KMS-11 (cell line): ENCODE measurements at regions not wholly inside any gene's neighbourhood (a gene's known extent, or its start where the extent isn't known, plus 50 kb on each side); places are given as distances from the start of the nearest gene placed in this dataset.

ENCODE experiments used
- H2AFZ ChIP-seq: fragments of 200-600 bp; sonication (generic); 2 replicates; pipeline ENCODE4 v1.6.1; 2016; ENCODE audit warnings: antibody characterized with exemption, mixed run types, low read depth
- H3K27ac ChIP-seq: fragments of 200-600 bp; sonication (generic); 2 replicates; pipeline ENCODE4 v1.6.1; 2016; ENCODE audit warnings: mild to moderate bottlenecking, mixed run types
- H3K27me3 ChIP-seq: fragments of 200-600 bp; sonication (generic); 2 replicates; pipeline ENCODE4 v1.6.1; 2017; ENCODE audit warnings: mild to moderate bottlenecking, low read depth, mixed run types, moderate library complexity; ENCODE audit not compliant: insufficient read depth
- H3K36me3 ChIP-seq: fragments of 200-600 bp; sonication (generic); 2 replicates; pipeline ENCODE4 v1.6.1; 2017; ENCODE audit warnings: mild to moderate bottlenecking, mixed run types; ENCODE audit not compliant: insufficient read depth
- H3K4me1 ChIP-seq: fragments of 200-600 bp; sonication (generic); 2 replicates; pipeline ENCODE4 v1.6.1; 2016; ENCODE audit warnings: mild to moderate bottlenecking, low read depth, mixed run types; ENCODE audit not compliant: poor library complexity, severe bottlenecking
- H3K4me2 ChIP-seq: fragments of 200-600 bp; sonication (generic); 2 replicates; pipeline ENCODE4 v1.7.0; 2016; ENCODE audit warnings: mild to moderate bottlenecking, mixed run types
- H3K4me3 ChIP-seq: fragments of 200-600 bp; sonication (generic); IDR thresholded peaks from 2 replicates; pipeline ENCODE4 v1.6.1; 2017; ENCODE audit warnings: low read depth, low read length, mixed read lengths; ENCODE audit not compliant: insufficient read depth
- H3K79me2 ChIP-seq: fragments of 200-600 bp; sonication (generic); 2 replicates; pipeline ENCODE4 v1.6.1; 2016; ENCODE audit warnings: low read depth, mixed run types; ENCODE audit not compliant: insufficient read depth
- H3K9ac ChIP-seq: fragments of 200-600 bp; sonication (generic); 2 replicates; pipeline ENCODE4 v1.6.1; 2016; ENCODE audit warnings: mild to moderate bottlenecking, mixed run types
- H4K20me1 ChIP-seq: fragments of 200-600 bp; sonication (generic); 2 replicates; pipeline ENCODE4 v1.6.1; 2016; ENCODE audit warnings: mild to moderate bottlenecking, mixed run types; ENCODE audit not compliant: insufficient read depth
- TF ChIP-seq, protein P1 (sequence below): fragments of 200-600 bp; sonication (generic); conservative IDR thresholded peaks from 2 replicates; pipeline ENCODE4 v1.6.1; 2017; ENCODE audit warnings: low read depth, mild to moderate bottlenecking, antibody characterized with exemption, low read length, moderate library complexity, mixed read lengths

DNA sequence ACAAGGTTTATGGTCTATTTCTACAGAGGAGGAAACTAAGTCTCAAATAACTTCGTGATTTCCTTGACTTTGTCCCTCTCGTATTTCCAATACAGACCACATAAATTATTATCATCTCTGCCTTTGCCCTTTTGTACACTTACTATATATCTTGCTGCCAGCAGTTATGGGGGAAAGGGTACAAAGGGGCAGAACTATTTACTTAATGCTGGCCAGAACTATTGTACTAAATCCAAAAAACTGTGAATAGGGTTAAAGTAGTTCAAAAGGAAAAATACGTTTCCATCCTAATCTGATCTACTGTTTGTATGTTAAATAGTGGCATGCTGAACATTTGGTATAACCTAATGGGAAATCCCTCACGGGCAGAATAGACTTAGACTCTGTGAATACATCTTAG, 537.3 kb upstream of the SEMA6D start:
- no peaks in the 10 kb centered on the region for H3K36me3 ChIP-seq
- H3K4me3 ChIP-seq: no peak overlapping the region
- H3K9ac ChIP-seq: no peak overlapping the region
- H3K4me1 ChIP-seq: no peaks in the 10 kb centered on the region
- H3K79me2 ChIP-seq: peaks cover 5% of the 10 kb centered on the region; the same call in 1 of the 2 replicates
- no peaks in the 10 kb centered on the region for H4K20me1 ChIP-seq
- TF ChIP-seq, protein P1, sequence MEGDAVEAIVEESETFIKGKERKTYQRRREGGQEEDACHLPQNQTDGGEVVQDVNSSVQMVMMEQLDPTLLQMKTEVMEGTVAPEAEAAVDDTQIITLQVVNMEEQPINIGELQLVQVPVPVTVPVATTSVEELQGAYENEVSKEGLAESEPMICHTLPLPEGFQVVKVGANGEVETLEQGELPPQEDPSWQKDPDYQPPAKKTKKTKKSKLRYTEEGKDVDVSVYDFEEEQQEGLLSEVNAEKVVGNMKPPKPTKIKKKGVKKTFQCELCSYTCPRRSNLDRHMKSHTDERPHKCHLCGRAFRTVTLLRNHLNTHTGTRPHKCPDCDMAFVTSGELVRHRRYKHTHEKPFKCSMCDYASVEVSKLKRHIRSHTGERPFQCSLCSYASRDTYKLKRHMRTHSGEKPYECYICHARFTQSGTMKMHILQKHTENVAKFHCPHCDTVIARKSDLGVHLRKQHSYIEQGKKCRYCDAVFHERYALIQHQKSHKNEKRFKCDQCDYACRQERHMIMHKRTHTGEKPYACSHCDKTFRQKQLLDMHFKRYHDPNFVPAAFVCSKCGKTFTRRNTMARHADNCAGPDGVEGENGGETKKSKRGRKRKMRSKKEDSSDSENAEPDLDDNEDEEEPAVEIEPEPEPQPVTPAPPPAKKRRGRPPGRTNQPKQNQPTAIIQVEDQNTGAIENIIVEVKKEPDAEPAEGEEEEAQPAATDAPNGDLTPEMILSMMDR: no peak
- no peak overlapping the region for H3K27ac ChIP-seq
- no peak overlapping the region for H2AFZ ChIP-seq
- H3K4me2 ChIP-seq: no peak overlapping the region
- H3K27me3 ChIP-seq: no peaks in the 10 kb centered on the region

DNA sequence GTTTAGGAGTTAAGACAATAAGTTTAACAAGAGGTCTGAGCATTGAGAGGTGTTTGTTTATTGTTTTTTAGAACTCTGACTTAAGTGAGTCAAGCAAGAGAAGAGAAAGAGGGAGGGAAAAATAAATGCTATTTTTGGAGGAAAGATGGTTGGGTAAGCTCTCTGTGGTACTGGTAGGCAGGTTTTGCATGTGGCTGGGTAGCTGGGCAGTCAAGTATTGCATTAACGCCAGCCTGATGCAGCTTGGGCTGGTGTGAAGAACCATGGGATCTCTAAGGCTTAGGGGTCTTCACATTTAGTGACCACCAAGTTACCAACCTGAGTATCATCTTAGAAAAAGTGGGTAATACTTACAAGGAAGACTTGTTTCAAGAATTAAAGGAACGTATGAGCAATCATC, 534.5 kb upstream of the SEMA6D start:
- no peaks in the 10 kb centered on the region for H3K27me3 ChIP-seq

DNA sequence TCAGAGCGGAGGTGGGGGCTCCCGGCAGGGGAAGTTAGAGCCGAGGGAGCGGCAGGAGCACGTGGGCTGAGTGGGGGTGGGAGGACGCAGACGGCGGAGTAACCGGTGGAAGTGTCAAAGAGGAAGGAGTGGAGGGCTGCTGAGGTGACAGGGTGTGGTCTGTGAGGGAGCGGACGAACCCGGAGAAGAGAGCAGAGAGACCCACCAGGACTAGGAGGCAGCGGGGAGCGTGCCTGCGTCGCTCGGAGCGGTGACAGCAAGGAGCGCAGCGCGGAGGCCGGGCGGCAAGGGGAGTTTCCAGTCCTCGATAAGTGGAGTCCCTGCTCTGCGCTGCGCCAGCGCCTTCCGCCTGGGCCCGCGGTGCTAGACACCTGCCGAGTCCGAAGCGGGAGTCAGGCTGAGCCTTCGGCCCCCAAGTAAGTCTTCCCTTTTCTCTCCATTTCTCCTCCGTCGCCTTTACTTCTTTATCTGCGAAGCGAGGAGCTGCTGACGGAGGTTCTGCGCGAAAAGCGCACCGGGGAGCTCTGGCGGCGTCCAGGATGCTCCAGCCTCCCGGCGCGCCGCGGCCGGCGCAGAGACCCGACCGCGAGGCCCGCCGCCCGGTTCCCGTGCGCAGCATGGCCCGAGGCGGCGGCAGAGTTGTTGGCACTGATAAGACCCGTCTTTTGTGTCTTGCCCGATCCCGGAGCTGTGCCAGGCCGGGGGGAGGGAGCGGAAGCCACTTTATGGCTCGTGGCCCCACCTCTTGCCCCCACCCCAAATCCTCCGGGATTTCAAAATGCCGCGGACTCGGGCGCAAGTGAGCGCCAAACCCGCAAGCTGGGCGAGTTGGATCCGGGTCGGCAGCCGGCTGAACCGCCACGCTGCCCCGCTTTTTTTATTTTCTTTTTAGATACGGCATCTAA, 533.0 kb upstream of the SEMA6D start:
- Histone ChIP-seq H3K4me1 (peaks cover 7% of the 10 kb centered on the region), H4K20me1 (no peaks in the 10 kb centered on the region), H3K27me3 (no peaks in the 10 kb centered on the region), H3K79me2 (peaks cover 24% of the 10 kb centered on the region; the same call in 1 of the 2 replicates), H3K9ac (peak overlapping the region; percentile 85), H3K27ac (peak overlapping the region; percentile 72), H3K4me3 (no peak overlapping the region), H3K36me3 (no peaks in the 10 kb centered on the region), H3K4me2 (peak overlapping the region; percentile 70), H2AFZ (peak overlapping the region; percentile 93)
- TF ChIP-seq, protein P1: no peak

More for the DNA sequence above, 534.5 kb upstream of the SEMA6D start:
- Histone ChIP-seq H3K4me3 (no peak overlapping the region), H2AFZ (no peak overlapping the region), H3K36me3 (no peaks in the 10 kb centered on the region), H3K79me2 (peaks cover 17% of the 10 kb centered on the region; the same call in 1 of the 2 replicates), H3K9ac (no peak overlapping the region), H3K4me2 (no peak overlapping the region), H3K27ac (no peak overlapping the region), H4K20me1 (no peaks in the 10 kb centered on the region), H3K4me1 (no peaks in the 10 kb centered on the region)
- TF ChIP-seq, protein P1: no peak

DNA sequence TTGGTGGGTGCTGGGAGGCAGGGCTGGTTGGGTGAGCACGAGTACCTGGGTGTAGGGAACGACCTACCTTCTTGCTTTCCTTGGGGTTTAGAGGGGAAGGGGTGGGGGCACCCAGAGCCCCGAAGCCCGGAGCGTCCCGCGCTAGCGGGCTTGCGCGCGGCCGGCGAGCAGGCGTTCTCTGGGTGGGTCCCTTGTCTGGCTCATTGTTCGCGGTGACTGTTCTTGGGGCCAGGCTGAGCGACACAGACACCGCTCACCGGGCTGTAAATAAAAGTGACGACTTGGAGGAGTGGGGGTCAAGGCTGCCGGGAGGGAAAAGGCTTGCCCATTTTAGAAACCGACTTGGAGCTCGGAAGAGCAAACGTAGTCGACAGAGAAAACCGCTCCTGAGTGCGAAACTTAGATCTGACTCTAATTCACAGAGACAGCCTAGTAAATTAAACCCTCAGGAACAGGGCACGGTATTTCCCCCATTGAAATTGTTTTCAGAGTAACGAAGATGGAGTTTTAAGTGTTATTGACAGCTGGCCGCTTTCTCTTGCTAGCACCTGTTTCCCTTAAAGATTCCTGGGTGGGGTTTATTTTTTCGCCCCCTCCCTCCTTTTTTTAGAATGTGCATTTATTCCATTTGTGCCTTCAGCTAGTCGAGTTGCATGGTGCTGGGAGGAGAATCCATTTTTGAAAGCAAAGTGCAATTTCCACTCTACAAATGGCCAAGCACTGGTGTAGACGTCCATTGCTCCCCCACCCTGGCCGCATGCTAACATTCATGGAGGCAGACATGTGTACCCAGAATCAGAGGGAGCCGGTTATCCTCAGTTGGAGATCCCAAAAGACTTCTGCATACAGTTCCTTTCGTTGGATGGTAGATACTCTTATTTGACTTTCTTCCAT, 532.1 kb upstream of the SEMA6D start:
- H3K4me3 ChIP-seq: no peak overlapping the region
- TF ChIP-seq, protein P1: no peak
- H3K27ac ChIP-seq: peak overlapping the region; percentile 72
- H3K79me2 ChIP-seq: peaks cover 29% of the 10 kb centered on the region; the same call in 1 of the 2 replicates
- H4K20me1 ChIP-seq: no peaks in the 10 kb centered on the region
- H3K27me3 ChIP-seq: no peaks in the 10 kb centered on the region
- peak overlapping the region; percentile 85; the same call in 1 of the 2 replicates for H3K9ac ChIP-seq
- H3K36me3 ChIP-seq: no peaks in the 10 kb centered on the region
- peaks cover 7% of the 10 kb centered on the region for H3K4me1 ChIP-seq
- peak overlapping the region; percentile 93; the same call in 1 of the 2 replicates for H2AFZ ChIP-seq
- H3K4me2 ChIP-seq: peak overlapping the region; percentile 70; the same call in 1 of the 2 replicates
